CD14-positive monocyte (primary cell): ENCODE measurements at regions not wholly inside any gene's neighbourhood (a gene's known extent, or its start where the extent isn't known, plus 50 kb on each side); places are given as distances from the start of the nearest gene placed in this dataset.

Experiments
- DNase-seq, 3 donors: peaks; one replicate each; pipeline ENCODE4 v3.0.0-alpha.2; 2011 to 2022
- H2AFZ ChIP-seq: 2 replicates; pipeline ENCODE4 v1.6.0; 2012; ENCODE audit warnings: mild to moderate bottlenecking, low read depth, low read length, inconsistent platforms; ENCODE audit not compliant: insufficient read depth, poor library complexity, severe bottlenecking
- H3K27ac ChIP-seq, 2 donors: 1 replicate in 1 of 2; 2 replicates in 1 of 2; pipeline ENCODE4 v1.5.1; 2012 to 2013; ENCODE audit warnings: low read length in 2 of 2, control low read depth in 1 of 2, inconsistent platforms in 1 of 2, low read depth in 1 of 2, mild to moderate bottlenecking in 1 of 2
- H3K27me3 ChIP-seq, 2 donors: one replicate each; pipeline versions ENCODE4 v1.6.0 to v1.6.1; 2011 to 2013; ENCODE audit warnings: low read length in 2 of 2; ENCODE audit not compliant: control insufficient read depth in 2 of 2, insufficient read depth in 2 of 2
- H3K36me3 ChIP-seq, 2 donors: replicated peaks in 1 of 2; 1 replicate in 1 of 2; 2 replicates in 1 of 2; pipeline versions ENCODE4 v1.5.1 to v1.6.1; 2012 to 2013; ENCODE audit warnings: low read length in 2 of 2, control low read depth in 1 of 2, inconsistent platforms in 1 of 2, mild to moderate bottlenecking in 1 of 2; ENCODE audit not compliant: insufficient read depth in 2 of 2, control insufficient read depth in 1 of 2
- H3K4me1 ChIP-seq, 2 donors: 1 replicate in 1 of 2; 2 replicates in 1 of 2; pipeline versions ENCODE4 v1.5.1 to v1.6.1; 2012 to 2013; ENCODE audit warnings: low read length in 2 of 2, control low read depth in 1 of 2, inconsistent platforms in 1 of 2, mild to moderate bottlenecking in 1 of 2, moderate library complexity in 1 of 2; ENCODE audit not compliant: insufficient read depth in 2 of 2, control insufficient read depth in 1 of 2
- H3K4me2 ChIP-seq: replicated peaks from 2 replicates; pipeline ENCODE3; 2012; ENCODE audit warnings: low read length, moderate library complexity, mild to moderate bottlenecking; ENCODE audit not compliant: poor library complexity, severe bottlenecking; ENCODE audit errors: extremely low read depth
- H3K4me3 ChIP-seq, 3 experiments: fragments of 200-600 bp in 1 of 3; sonication (generic) in 1 of 3; replicated peaks in 1 of 3; 1 replicate in 2 of 3; 2 replicates in 1 of 3; pipeline ENCODE4 v1.5.1; 2011 to 2013; ENCODE audit warnings: low read length in 3 of 3, mild to moderate bottlenecking in 3 of 3, control low read depth in 2 of 3, low read depth in 2 of 3, inconsistent platforms in 1 of 3, moderate library complexity in 1 of 3
- H3K79me2 ChIP-seq: 2 replicates; pipeline ENCODE4 v1.6.0; 2012; ENCODE audit warnings: mild to moderate bottlenecking, control low read depth, inconsistent platforms, low read length, moderate library complexity; ENCODE audit not compliant: insufficient read depth
- H3K9ac ChIP-seq: 2 replicates; pipeline ENCODE4 v1.6.0; 2017; ENCODE audit warnings: low read length, mild to moderate bottlenecking; ENCODE audit not compliant: insufficient read depth, poor library complexity, severe bottlenecking
- H3K9me3 ChIP-seq, 2 donors: replicated peaks in 1 of 2; 1 replicate in 1 of 2; 2 replicates in 1 of 2; pipeline versions ENCODE4 v1.5.1 to v1.6.1; 2012 to 2013; ENCODE audit warnings: low read length in 2 of 2, control low read depth in 1 of 2; ENCODE audit not compliant: control insufficient read depth in 1 of 2, insufficient read depth in 1 of 2
- H4K20me1 ChIP-seq: 2 replicates; pipeline ENCODE4 v1.6.0; 2012; ENCODE audit warnings: mild to moderate bottlenecking, low read length, control low read depth, moderate library complexity; ENCODE audit not compliant: insufficient read depth
- H3K27ac Mint-ChIP-seq, 7 donors: one replicate each; pipeline ENCODE4 v1.8.0; 2020; ENCODE audit warnings: mild to moderate bottlenecking in 7 of 7, mixed read lengths in 7 of 7, moderate library complexity in 6 of 7, inconsistent platforms in 2 of 7
- H3K27me3 Mint-ChIP-seq, 3 donors: one replicate each; pipeline ENCODE4 v1.8.0; 2021 to 2022; ENCODE audit warnings: low read depth in 3 of 3, mild to moderate bottlenecking in 3 of 3, mixed read lengths in 3 of 3, moderate library complexity in 3 of 3, inconsistent platforms in 1 of 3
- H3K36me3 Mint-ChIP-seq, 2 donors: one replicate each; pipeline ENCODE4 v1.8.0; 2020; ENCODE audit warnings: mixed read lengths in 2 of 2, inconsistent platforms in 1 of 2, mild to moderate bottlenecking in 1 of 2
- H3K4me1 Mint-ChIP-seq: one replicate; pipeline ENCODE4 v1.8.0; 2020; ENCODE audit warnings: mild to moderate bottlenecking, mixed read lengths
- H3K4me3 Mint-ChIP-seq, 2 donors: one replicate each; pipeline ENCODE4 v1.8.0; 2020; ENCODE audit warnings: mild to moderate bottlenecking in 2 of 2, mixed read lengths in 2 of 2, moderate library complexity in 1 of 2
- H3K9me3 Mint-ChIP-seq, 7 donors: one replicate each; pipeline ENCODE4 v1.8.0; 2020 to 2022; ENCODE audit warnings: mixed read lengths in 7 of 7, mild to moderate bottlenecking in 6 of 7, moderate library complexity in 6 of 7, inconsistent platforms in 2 of 7
- CTCF ChIP-seq: fragments of 200-600 bp; IDR thresholded peaks from one replicate; pipeline ENCODE4 v1.8.0; 2022; ENCODE audit warnings: antibody characterized with exemption, mild to moderate bottlenecking
- whole genome bisulfite sequencing: methylation state at CpG from one replicate; pipeline ENCODE4 v1.1.5; 2013; ENCODE audit warnings: missing lambda C conversion rate; ENCODE audit not compliant: insufficient coverage; 5-methylcytosine and 5-hydroxymethylcytosine counted together
- intact Hi-C, 2 donors: fragments of 100-400 bp; cut with micrococcal nuclease; formaldehyde crosslinking; loops; one replicate each; pipeline versions ENCODE4 v1.15.0 to v1.15.1; 2023

- no peaks in the 10 kb centered on the region for H4K20me1 ChIP-seq
- H3K79me2 ChIP-seq: no peaks in the 10 kb centered on the region
- no CpG with 5 or more reads among the region's 1 CpG for WGBS
- no peak for TF ChIP-seq CTCF
- H3K36me3 ChIP-seq: no peaks in the 10 kb centered on the region
- no peaks in the 10 kb centered on the region for H3K27me3 ChIP-seq
- no peaks in the 10 kb centered on the region for H3K4me1 ChIP-seq
- H3K9me3 ChIP-seq: no peaks in the 10 kb centered on the region
- Mint-ChIP-seq H3K9me3 (peaks cover 0 to 3% (median 0%) of the 10 kb centered on the region in 7 donors), H3K36me3 (no peaks in the 10 kb centered on the region), H3K4me1 (no peaks in the 10 kb centered on the region), H3K27ac (no peak overlapping the region), H3K4me3 (no peak overlapping the region), H3K27me3 (peaks cover 5 to 13% (median 6%) of the 10 kb centered on the region in 3 donors)
- no peak overlapping the region for H3K4me2 ChIP-seq
- H3K9ac ChIP-seq: no peak overlapping the region
- no peak for DNase-seq
- H3K27ac ChIP-seq: no peak overlapping the region
- H3K4me3 ChIP-seq: no peak overlapping the region
- H2AFZ ChIP-seq: no peak overlapping the region
- intact Hi-C loops: no loop called here
These were observed 222.8 kb downstream of the FOXD2 start for GRCh38 chr1:47660622-47661021.

GRCh38 chr1:47661040-47661439 lies 223.2 kb downstream of the FOXD2 start:
- Histone ChIP-seq H3K36me3 (no peaks in the 10 kb centered on the region), H3K27me3 (no peaks in the 10 kb centered on the region), H2AFZ (no peak overlapping the region), H3K4me1 (no peaks in the 10 kb centered on the region), H3K9ac (no peak overlapping the region), H3K4me3 (no peak overlapping the region), H4K20me1 (no peaks in the 10 kb centered on the region), H3K9me3 (no peaks in the 10 kb centered on the region), H3K27ac (no peak overlapping the region), H3K4me2 (no peak overlapping the region), H3K79me2 (no peaks in the 10 kb centered on the region)
- Mint-ChIP-seq H3K4me1 (no peaks in the 10 kb centered on the region), H3K9me3 (peaks cover 0 to 3% (median 0%) of the 10 kb centered on the region in 7 donors), H3K36me3 (no peaks in the 10 kb centered on the region), H3K4me3 (no peak overlapping the region), H3K27ac (no peak overlapping the region), H3K27me3 (peaks cover 5 to 13% (median 5%) of the 10 kb centered on the region in 3 donors)
- no peak for DNase-seq
- no peak for TF ChIP-seq CTCF
- 94% methylated on average over 3 of the region's 6 CpGs for WGBS
- intact Hi-C loops: no loop called here
